ENCODE measurements at regions not wholly inside any gene's neighbourhood (a gene's known extent, or its start where the extent isn't known, plus 50 kb on each side); places are given as distances from the start of the nearest gene placed in this dataset.

GRCh38 chr3:147244397-147244796 is 161.9 kb downstream of the ZIC4 start:
- TF ChIP-seq LEF1 (IDR thresholded peaks at IDR 0.05; ENCODE audit: borderline replicate concordance) (no peak), SP1 (IDR thresholded peaks at IDR 0.05) (no peak), ELF4 (IDR thresholded peaks at IDR 0.05) (no peak), ARNT (IDR thresholded peaks at IDR 0.05) (no peak)

Data from HEK293T (cell line).